Vagina (tissue), 2 donors: ENCODE measurements at regions not wholly inside any gene's neighbourhood (a gene's known extent, or its start where the extent isn't known, plus 50 kb on each side); places are given as distances from the start of the nearest gene placed in this dataset.

ENCODE experiments used
- DNase-seq, 2 donors: peaks; one replicate each; pipeline ENCODE4 v3.0.0-alpha.2; 2017; ENCODE audit errors: extremely low spot score in 2 of 2
- H3K27ac ChIP-seq: fragments of 200-600 bp; sonication (generic); one replicate; pipeline ENCODE4 v1.5.1; 2019
- H3K27me3 ChIP-seq: fragments of 200-600 bp; sonication (generic); one replicate; pipeline ENCODE4 v1.5.1; 2019
- H3K36me3 ChIP-seq, 2 donors: fragments of 200-600 bp; sonication (generic); one replicate each; pipeline ENCODE4 v1.5.1; 2017 to 2019
- H3K4me1 ChIP-seq: fragments of 200-600 bp; sonication (generic); one replicate; pipeline ENCODE4 v1.5.1; 2019
- H3K4me3 ChIP-seq, 2 donors: fragments of 200-600 bp; sonication (generic); 1 replicate in 1 of 2; 2 replicates in 1 of 2; pipeline ENCODE4 v1.5.1; 2016 to 2019
- H3K9me3 ChIP-seq: fragments of 200-600 bp; sonication (generic); one replicate; pipeline ENCODE4 v1.5.1; 2019
- POLR2A ChIP-seq, 2 donors: fragments of 450-650 bp; IDR thresholded peaks; one replicate each; pipeline ENCODE4 v1.6.1; 2017; ENCODE audit warnings: antibody characterized with exemption in 2 of 2, mild to moderate bottlenecking in 2 of 2, moderate library complexity in 2 of 2
- POLR2AphosphoS5 ChIP-seq, 2 donors: sonication (generic); formaldehyde crosslinking; IDR thresholded peaks; one replicate each; pipeline ENCODE4 v1.9.0; 2017; ENCODE audit warnings: antibody characterized with exemption in 2 of 2, mild to moderate bottlenecking in 2 of 2, low read depth in 1 of 2; ENCODE audit not compliant: insufficient read depth in 1 of 2
- intact Hi-C: fragments of 100-400 bp; cut with DNase I; formaldehyde crosslinking; loops from one replicate; pipeline ENCODE4 v1.15.1; 2023
- TF ChIP-seq, protein P1 (sequence below), 3 experiments: fragments of 450-650 bp in 2 of 3; fragments of 200-600 bp in 1 of 3; sonication (generic) in 1 of 3; IDR thresholded peaks; one replicate each; pipeline ENCODE4 v1.5.1; 2017 to 2019; ENCODE audit warnings: antibody characterized with exemption in 3 of 3, mild to moderate bottlenecking in 2 of 3, moderate library complexity in 2 of 3

DNA sequence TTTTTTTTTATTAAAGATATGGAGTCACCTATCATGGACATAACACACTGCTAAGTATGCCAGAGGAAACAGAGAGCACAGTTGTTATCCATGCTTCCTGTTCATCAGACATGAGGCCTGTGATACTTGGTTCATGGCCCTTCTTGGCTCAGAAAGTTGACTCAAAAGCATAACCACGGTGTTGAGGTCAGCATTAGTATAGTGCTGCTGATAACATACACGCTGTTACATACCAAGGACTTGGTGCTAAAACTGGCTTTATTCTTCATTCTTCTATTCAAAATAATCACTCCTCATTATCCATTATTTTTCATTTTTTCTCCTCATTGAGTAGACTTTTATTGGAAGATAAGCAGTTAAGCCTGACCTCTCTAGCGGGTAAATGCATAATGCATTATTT, 464.1 kb downstream of the ADGRL2 start:
- Histone ChIP-seq H3K4me1 (no peaks in the 10 kb centered on the region), H3K4me3 (no peak overlapping the region), H3K9me3 (no peaks in the 10 kb centered on the region), H3K27me3 (no peaks in the 10 kb centered on the region), H3K36me3 (no peaks in the 10 kb centered on the region), H3K27ac (no peak overlapping the region)
- intact Hi-C loops = no loop called here
- TF ChIP-seq, protein P1, sequence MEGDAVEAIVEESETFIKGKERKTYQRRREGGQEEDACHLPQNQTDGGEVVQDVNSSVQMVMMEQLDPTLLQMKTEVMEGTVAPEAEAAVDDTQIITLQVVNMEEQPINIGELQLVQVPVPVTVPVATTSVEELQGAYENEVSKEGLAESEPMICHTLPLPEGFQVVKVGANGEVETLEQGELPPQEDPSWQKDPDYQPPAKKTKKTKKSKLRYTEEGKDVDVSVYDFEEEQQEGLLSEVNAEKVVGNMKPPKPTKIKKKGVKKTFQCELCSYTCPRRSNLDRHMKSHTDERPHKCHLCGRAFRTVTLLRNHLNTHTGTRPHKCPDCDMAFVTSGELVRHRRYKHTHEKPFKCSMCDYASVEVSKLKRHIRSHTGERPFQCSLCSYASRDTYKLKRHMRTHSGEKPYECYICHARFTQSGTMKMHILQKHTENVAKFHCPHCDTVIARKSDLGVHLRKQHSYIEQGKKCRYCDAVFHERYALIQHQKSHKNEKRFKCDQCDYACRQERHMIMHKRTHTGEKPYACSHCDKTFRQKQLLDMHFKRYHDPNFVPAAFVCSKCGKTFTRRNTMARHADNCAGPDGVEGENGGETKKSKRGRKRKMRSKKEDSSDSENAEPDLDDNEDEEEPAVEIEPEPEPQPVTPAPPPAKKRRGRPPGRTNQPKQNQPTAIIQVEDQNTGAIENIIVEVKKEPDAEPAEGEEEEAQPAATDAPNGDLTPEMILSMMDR (IDR thresholded peaks at IDR 0.05) = no peak
- no peak for DNase-seq

DNA sequence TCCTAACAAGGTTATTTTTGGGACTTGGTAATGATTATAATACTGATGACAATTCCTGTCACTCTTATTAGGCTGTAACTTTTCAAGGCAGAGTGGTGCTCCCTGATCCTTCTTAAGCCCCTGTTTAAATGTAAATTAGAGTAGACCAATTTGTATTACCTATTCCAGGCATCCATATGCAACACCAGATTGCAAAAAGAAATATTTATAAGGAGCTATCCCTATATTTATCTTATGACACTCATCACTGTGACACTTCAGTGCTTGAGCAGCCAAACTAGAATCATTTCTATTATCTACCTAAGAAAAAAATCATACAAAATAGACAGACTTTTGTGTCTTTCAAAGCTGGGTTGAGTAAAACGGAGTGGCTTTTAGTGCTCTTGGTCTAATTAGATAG, 462.7 kb downstream of the ADGRL2 start:
- TF ChIP-seq, protein P1 (IDR thresholded peaks at IDR 0.05) = no peak
- no peak for TF ChIP-seq POLR2AphosphoS5 (IDR thresholded peaks at IDR 0.05; ENCODE audit: insufficient read depth in 1 of 2, low read depth in 1 of 2)
- no peak for TF ChIP-seq POLR2A (IDR thresholded peaks at IDR 0.05)
- Histone ChIP-seq H3K4me1 (no peaks in the 10 kb centered on the region), H3K27me3 (no peaks in the 10 kb centered on the region), H3K9me3 (no peaks in the 10 kb centered on the region), H3K27ac (no peak overlapping the region), H3K36me3 (no peaks in the 10 kb centered on the region), H3K4me3 (no peak overlapping the region)
- intact Hi-C loops = no loop called here
- no peak for DNase-seq

DNA sequence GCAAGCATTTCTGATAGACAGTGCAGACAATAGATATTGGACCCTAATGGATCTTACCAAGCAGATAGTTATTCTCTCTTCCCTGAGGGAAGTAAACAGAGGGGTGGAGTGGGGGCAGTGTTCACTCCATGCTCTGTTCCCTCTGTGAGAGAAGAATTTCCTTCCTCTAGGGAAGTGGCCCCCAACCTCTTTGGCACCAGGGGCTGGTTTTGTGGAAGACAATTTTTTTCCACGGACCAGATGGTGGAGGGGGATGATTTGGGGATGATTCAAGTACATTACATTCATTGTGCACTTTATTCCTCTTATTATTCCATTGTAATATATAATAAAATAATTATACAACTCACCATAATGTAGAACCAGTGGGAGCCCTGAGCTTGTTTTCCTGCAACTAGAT, 459.9 kb downstream of the ADGRL2 start:
- Histone ChIP-seq H3K36me3 (no peaks in the 10 kb centered on the region), H3K4me3 (no peak overlapping the region), H3K27ac (no peak overlapping the region), H3K27me3 (no peaks in the 10 kb centered on the region), H3K9me3 (no peaks in the 10 kb centered on the region), H3K4me1 (no peaks in the 10 kb centered on the region)
- intact Hi-C loops = no loop called here
- DNase-seq = no peak
- TF ChIP-seq, protein P1 (IDR thresholded peaks at IDR 0.05) = no peak
- TF ChIP-seq POLR2A (IDR thresholded peaks at IDR 0.05) = no peak
- TF ChIP-seq POLR2AphosphoS5 (IDR thresholded peaks at IDR 0.05; ENCODE audit: insufficient read depth in 1 of 2, low read depth in 1 of 2) = no peak

DNA sequence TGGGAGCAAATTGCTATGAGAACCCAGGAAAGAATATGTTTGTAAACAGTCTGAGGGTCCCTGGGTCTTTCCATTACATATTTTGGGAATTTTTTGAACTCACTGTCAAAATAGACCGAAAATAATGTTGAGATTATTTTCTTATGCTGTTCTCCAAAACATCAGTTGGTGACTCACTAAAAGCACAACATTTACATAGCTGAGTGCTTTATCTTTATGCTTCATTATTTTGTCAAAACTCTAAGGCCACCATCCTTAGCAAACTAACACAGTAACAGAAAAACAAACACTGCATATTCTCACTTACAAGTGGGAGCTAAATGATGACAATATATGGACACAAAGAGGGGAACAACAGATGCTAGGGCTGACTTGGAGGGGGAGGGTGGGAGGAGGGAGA, 459.3 kb downstream of the ADGRL2 start:
- Histone ChIP-seq H3K4me1 (no peaks in the 10 kb centered on the region), H3K36me3 (no peaks in the 10 kb centered on the region), H3K27me3 (no peaks in the 10 kb centered on the region), H3K27ac (no peak overlapping the region), H3K4me3 (no peak overlapping the region), H3K9me3 (no peaks in the 10 kb centered on the region)
- TF ChIP-seq POLR2A (IDR thresholded peaks at IDR 0.05) = no peak
- TF ChIP-seq POLR2AphosphoS5 (IDR thresholded peaks at IDR 0.05; ENCODE audit: insufficient read depth in 1 of 2, low read depth in 1 of 2) = no peak
- intact Hi-C loops = no loop called here
- no peak for DNase-seq

DNA sequence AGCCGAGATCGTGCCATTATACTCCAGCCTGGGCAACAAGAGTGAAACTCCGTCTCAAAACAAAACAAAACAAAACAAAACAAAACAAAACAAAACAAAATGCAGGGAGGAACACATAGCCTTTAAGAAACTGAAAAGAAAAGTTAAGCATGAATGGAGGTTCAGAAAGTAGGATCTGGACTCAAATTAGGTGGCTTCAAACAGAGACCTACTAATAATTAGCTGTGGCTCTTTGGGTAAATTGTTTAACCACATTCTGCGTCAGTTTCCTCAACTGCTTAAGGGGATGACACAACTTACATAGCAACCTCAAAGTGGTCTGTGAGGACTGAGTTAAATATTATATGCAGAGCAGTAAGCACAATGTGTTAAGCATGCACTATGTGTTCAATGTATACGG, 458.2 kb downstream of the ADGRL2 start:
- H3K9me3 ChIP-seq = no peaks in the 10 kb centered on the region
- no peaks in the 10 kb centered on the region for H3K4me1 ChIP-seq
- no peaks in the 10 kb centered on the region for H3K27me3 ChIP-seq
- TF ChIP-seq POLR2AphosphoS5 (IDR thresholded peaks at IDR 0.05; ENCODE audit: insufficient read depth in 1 of 2, low read depth in 1 of 2) (no peak), POLR2A (IDR thresholded peaks at IDR 0.05) (no peak)
- TF ChIP-seq, protein P1 (IDR thresholded peaks at IDR 0.05) = no peak
- no peak for DNase-seq
- H3K27ac ChIP-seq = no peak overlapping the region
- no peaks in the 10 kb centered on the region for H3K36me3 ChIP-seq
- intact Hi-C loops = no loop called here
- no peak overlapping the region for H3K4me3 ChIP-seq

DNA sequence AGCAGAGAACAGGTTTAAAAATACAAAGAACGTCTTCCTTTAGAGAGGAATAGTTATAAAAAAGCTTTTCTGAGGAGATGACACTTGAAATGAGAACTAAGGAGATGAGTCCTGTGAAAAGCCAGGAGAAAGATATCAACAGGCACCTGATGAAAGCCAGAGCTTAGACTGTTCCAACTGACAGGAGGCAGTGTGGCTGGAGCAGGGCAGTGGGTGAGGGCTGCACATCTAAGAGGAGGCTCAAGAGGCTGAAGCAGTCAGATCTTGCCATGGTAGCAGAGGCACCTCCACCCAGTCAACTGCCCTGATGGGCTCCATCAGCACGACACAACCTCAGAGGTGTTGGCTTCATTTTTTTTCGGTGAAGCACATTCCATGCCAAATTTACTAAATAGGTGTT, 445.3 kb downstream of the ADGRL2 start:
- Histone ChIP-seq H3K36me3 (no peaks in the 10 kb centered on the region), H3K4me3 (no peak overlapping the region), H3K4me1 (no peaks in the 10 kb centered on the region), H3K27ac (no peak overlapping the region), H3K9me3 (no peaks in the 10 kb centered on the region), H3K27me3 (no peaks in the 10 kb centered on the region)
- TF ChIP-seq POLR2A (IDR thresholded peaks at IDR 0.05) (no peak), POLR2AphosphoS5 (IDR thresholded peaks at IDR 0.05; ENCODE audit: insufficient read depth in 1 of 2, low read depth in 1 of 2) (no peak)
- TF ChIP-seq, protein P1 (IDR thresholded peaks at IDR 0.05) = no peak
- DNase-seq = no peak
- intact Hi-C loops = no loop called here
